NCI-H2196 treated with DMSO at 0.1 percent for 48 hours (cell line): ENCODE measurements at regions not wholly inside any gene's neighbourhood (a gene's known extent, or its start where the extent isn't known, plus 50 kb on each side); places are given as distances from the start of the nearest gene placed in this dataset.
"Not testable (repeated sequence)": the region's sequence is repeated elsewhere in the genome, so short reads cannot be mapped to it uniquely, and the experiment has no call there.

ENCODE experiments used
- DNase-seq: peaks from one replicate; lab custom pipeline; 2025; ENCODE audit not compliant: unreplicated experiment; lab: John Stamatoyannopoulos, UW

- no peak for DNase-seq
Observed at GRCh38 chr9:74132986-74133385, 364.1 kb upstream of the RORB start.

- no peak for DNase-seq
Observed at GRCh38 chr9:74133921-74134320, 363.2 kb upstream of the RORB start.

- no peak for DNase-seq
Observed at GRCh38 chr9:74138182-74138581, 359.0 kb upstream of the RORB start.

GRCh38 chr9:74140141-74140540 is 357.0 kb upstream of the RORB start:
- DNase-seq = no peak

GRCh38 chr9:74147906-74148305 is 349.2 kb upstream of the RORB start:
- no peak for DNase-seq

- no peak for DNase-seq
Observed at GRCh38 chr9:74172874-74173273, 324.3 kb upstream of the RORB start.

- no peak for DNase-seq
Observed at GRCh38 chr9:74173284-74173683, 323.9 kb upstream of the RORB start.

GRCh38 chr9:74197771-74198170 is 299.4 kb upstream of the RORB start:
- DNase-seq = not testable (repeated sequence)

- DNase-seq = no peak
Observed at GRCh38 chr9:74205056-74205455, 292.1 kb upstream of the RORB start.

GRCh38 chr9:74218385-74219063 is 278.6 kb upstream of the RORB start:
- no peak for DNase-seq

- DNase-seq = no peak
Observed at GRCh38 chr9:74220327-74220726, 276.8 kb upstream of the RORB start.

- DNase-seq = no peak
Observed at GRCh38 chr9:74236857-74237256, 260.3 kb upstream of the RORB start.

GRCh38 chr9:74245866-74246497 is 251.2 kb upstream of the RORB start:
- no peak for DNase-seq

GRCh38 chr9:74255489-74255984 is 241.6 kb upstream of the RORB start:
- no peak for DNase-seq

- DNase-seq = no peak
Observed at GRCh38 chr9:74275872-74276508, 221.1 kb upstream of the RORB start.

GRCh38 chr9:74277532-74277931 is 219.6 kb upstream of the RORB start:
- DNase-seq = no peak

GRCh38 chr9:74281674-74282073 is 215.5 kb upstream of the RORB start:
- no peak for DNase-seq

GRCh38 chr9:74282526-74283253 is 214.4 kb upstream of the RORB start:
- DNase-seq = no peak

- DNase-seq = no peak
Observed at GRCh38 chr9:74284581-74285450, 212.3 kb upstream of the RORB start.

- no peak for DNase-seq
Observed at GRCh38 chr9:74293479-74293878, 203.7 kb upstream of the RORB start.

GRCh38 chr9:74303945-74304344 is 193.2 kb upstream of the RORB start:
- DNase-seq = no peak
